CD4-positive, alpha-beta T cell treated with Interleukin-17A for 4 hours (primary cell): ENCODE measurements at regions not wholly inside any gene's neighbourhood (a gene's known extent, or its start where the extent isn't known, plus 50 kb on each side); places are given as distances from the start of the nearest gene placed in this dataset.

Experiments used
- DNase-seq: peaks from one replicate; pipeline ENCODE4 v3.0.0-alpha.2; 2020; ENCODE audit warnings: mixed read lengths

DNA sequence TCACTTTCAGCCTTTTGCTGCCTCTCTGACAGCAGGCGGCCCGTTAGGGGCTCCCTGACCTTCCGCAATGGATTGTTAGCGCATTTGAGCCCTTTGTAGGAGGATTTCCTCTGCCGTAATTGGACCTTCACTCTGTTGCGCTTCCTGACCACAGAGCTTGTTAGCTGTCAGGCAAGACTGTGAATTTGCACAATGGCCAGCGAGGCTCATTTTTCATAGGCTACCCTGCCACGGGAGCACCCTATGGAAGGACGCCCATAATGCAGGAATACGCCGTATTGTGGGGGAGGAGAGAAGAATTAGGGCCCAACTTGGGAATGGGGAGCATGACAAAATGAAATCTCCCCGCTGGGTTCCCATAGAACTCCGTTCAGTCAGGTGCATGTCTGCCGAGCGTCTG is 205.2 kb upstream of the NLRP1 start:
- no peak for DNase-seq

DNA sequence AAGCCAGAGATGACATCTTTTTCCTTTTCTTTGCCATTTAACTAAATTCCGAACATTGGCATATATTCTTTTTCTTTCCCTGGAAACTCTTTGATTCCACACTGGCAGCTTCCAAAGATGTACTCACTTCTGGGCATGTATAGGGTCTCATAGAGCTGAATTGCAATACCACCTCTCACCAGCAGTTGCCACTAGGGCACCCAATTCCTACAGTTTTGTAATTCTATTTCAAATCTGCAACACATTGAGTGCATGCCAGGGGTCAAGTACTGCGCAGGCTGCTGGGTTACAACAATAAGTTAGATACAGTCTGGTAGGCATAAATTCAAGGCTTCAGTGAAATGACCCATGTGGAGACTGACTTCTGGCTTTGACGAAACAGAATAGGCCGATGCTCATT is 208.8 kb upstream of the NLRP1 start:
- DNase-seq, result no peak

DNA sequence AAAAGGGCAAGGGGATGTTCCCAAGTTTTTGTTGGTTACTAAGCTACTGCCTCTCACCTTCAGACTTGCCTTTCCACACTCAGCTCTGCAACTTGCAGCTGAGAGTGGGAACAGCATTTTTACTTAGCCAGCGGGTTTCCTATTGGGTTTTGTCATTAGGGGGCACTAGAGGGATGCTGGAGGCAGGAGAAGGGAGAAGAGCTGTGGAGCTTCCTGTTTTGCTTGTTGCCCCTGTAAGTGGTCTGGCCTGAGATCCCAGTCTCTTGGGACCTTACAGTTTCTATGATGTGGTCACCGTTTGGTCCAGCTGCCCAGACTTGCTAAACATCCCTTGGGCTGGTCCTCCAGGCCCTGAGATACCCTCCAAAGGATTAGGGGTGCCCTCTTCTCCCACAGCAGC is 209.6 kb upstream of the NLRP1 start:
- no peak for DNase-seq

DNA sequence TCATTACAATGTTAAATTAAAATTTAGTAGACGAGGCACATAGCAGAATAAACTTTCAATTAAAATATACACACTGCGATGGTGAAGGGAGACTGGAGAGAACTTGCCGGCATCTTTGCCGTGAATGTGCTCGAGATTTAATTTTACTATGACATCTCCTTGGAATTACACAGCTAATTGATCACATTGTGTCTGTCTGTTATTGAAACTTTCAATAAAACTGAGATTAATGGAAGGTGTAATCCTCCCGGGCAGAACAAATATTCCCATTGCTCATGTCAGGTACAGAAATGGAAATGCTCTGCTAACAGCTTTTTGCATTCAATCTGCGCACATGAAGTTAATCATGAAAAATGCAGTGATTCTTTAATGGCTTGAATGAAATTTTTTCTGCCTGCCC is 210.1 kb upstream of the NLRP1 start:
- DNase-seq, result no peak

DNA sequence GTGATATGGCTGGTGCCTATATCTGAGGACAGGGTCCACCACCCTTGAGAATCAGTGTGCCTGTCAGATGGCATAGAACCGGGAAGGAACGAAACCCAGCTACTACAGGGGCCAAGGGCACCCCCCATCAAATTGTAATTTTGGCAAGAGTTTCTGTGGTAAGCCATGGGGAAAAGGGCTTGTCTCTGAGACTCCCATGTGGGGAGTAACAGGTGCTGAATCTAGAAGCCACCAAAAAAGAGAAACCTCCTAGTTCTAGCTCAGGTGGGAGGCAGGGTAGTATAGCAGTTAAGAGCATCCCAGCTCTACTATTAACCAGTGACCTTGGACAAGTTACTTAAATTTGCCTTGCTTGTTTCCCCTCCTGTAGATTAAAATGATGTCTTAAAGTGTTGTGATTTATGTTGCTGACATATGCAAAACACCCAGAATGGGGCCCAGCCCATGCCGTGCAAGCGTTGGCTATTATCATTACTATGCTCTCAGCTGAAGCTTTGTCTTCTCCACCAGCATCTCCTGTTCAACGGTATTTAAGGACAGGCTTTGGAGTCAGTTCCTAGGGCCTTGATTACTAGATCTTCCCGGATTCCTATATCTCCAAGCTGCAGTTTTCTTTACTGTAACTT is 210.7 kb upstream of the NLRP1 start:
- DNase-seq, result no peak

DNA sequence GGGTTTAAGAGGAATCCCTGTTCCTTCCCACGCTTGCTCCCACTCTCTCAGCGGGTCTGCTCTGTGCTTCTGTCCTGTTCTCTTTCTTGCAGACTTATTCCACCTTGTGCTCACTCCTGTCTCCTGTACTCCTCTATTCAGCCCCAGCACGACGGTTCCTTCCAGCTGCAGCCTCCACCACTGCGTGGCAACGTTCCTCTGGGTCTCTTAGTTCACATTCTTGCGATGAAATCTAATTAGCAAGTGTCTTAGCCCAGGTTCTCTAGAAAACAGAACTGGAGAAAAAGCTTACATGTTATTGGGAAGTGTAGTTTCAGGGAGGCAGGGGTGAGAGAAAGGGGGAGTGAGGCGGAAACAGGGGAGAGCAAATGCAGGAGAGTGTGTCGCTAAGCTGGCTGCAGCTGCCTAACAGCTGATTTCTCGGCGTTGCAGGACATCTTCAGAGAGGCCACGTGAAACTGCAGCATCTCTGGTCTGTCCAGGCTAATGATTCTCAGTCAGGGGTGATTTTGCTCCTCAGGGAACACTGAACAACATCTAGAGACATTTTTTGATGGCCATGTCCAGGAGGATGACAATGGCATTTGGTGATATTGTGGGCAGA is 213.2 kb upstream of the NLRP1 start:
- DNase-seq, result no peak

DNA sequence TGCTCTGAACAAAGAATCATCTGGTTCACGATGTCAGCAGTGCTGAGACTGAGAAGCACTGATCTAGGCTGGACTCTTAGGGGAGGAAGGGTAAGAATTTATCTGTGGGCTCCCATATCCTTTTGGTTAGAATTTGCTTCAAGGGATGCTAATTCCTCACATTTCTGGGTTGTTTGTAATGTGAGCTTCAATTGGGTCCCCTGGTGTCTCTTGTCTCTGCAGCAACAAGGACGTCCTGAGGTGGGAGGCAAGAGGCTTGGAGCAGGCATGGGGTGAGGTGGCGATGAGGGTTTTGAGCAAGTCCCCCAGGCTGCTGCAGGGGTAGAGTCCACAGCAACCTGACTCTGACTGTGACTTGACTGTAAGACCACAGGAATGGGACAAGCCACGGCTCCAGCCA is 213.8 kb upstream of the NLRP1 start:
- no peak for DNase-seq

DNA sequence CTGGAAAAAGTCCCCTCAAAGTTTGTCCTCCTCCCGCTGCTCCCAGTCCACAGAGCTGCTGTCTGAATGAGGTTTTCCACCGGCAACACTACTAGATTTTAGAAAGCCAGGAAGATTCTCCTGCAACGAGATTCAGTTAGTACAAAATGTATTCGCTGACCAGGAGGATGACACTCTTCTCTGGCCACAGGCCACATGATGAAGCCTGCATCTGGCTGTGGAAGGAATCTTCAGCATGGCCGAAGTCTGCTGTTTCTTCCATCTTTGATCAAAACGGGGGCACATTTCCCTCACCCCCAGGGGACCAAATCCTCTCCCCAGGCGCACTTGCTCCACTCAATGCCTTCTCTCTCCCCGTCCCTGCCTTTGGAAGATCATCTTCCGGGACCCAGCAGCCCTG is 215.8 kb upstream of the NLRP1 start:
- no peak for DNase-seq

DNA sequence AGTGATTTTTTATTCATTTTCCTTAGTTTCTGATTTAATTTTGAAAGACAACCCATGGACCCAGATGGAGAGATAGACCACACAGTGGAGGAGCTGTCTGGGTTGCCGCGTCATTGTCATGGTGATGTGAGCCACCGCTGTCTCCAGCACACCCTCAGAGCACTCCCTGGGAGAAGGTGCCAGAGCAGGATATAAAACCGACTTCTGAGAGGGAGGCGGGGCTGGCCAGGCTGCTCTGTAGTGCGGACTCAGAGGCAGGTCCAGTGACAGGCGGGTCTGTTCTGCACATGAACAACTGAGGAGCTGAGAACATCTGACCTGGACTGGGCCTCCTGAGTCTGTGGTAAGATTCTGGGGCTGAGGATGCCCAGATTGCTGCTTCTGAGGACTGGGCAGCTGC is 216.3 kb upstream of the NLRP1 start:
- DNase-seq, result no peak

DNA sequence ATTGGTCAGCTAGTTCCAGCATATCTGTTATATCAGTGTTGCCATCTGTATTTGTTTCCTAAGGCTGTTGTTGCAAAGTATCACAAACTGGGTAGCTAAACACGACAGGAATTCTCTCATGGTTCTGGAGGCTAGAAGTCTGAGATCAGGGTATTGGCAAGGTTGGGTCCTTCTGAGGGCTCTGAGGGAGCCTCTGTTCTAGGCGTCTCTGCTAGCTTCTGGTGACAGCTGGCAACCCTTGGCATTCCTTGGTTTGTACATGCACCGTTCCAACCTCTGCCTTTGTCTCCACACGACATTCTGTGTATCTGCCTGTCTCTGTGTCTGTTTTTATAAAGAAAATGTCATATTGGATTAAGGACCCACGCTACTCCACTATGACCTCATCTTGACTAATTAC is 219.9 kb upstream of the NLRP1 start:
- DNase-seq, result no peak

DNA sequence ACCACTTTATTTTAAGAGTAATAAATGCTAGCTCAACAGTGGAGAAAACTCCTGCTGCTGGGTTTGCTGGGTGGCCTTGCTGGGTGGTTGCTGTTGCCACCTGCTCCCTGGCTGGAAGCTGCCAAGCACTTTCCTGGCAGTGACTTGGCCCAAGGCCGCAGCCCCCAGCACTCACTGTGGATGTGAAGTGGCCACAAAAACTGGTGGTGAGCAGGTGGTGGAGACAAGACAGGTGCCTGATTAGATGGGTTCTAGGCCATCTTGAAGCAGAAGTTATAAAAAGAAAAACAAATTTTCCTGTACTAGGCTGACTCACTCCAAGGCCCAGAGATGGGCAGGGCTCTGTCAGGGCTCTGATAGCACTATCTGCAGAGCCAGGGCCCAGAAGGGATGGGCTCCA is 224.7 kb upstream of the NLRP1 start:
- DNase-seq, result no peak

DNA sequence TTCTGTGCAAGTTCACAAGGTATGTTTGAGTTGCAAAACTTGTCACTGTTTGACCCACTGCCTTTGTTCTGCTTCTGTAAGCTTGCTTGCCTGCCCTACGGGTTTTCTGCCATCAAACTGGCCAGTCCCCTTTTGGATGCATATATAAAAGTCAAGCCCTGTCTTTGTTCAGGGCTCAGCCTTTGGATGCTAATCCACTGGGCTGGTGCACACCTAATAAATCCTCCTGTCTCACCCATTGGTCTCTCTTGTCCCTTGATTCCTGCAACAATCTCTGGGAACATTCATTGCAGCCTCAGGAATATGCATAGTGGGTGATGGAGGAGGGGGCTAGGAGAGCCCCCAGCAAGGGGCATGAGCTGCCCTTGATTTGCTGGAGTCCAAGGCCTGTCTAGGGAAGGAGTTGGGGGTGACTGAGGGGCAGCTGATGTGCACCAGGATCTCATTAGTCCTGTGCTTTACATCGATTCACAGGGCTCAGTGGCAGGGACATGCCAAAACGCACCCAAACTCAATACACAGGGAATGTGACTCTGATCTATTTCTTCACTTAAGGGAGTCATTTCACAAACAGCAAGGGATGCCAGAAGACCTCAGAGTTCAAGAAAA is 225.4 kb upstream of the NLRP1 start:
- DNase-seq, result no peak

DNA sequence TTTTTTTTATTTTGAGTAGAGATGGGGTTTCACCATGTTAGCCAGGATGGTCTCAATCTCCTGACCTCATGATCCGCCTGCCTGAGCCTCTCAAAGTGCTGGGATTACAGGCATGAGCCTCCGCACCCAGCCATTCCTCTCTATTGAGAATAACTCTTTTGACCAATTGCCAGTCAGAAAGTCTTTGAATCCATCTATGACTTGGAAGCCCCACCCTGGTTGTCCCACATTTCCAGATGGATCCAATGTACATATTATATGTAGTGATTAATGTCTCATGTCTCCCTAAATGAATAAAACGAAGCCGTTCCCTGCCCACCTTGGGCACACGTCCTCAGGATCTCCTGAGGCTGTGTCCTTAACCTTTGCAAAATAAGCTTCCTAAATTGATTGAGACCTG is 228.3 kb upstream of the NLRP1 start:
- no peak for DNase-seq

DNA sequence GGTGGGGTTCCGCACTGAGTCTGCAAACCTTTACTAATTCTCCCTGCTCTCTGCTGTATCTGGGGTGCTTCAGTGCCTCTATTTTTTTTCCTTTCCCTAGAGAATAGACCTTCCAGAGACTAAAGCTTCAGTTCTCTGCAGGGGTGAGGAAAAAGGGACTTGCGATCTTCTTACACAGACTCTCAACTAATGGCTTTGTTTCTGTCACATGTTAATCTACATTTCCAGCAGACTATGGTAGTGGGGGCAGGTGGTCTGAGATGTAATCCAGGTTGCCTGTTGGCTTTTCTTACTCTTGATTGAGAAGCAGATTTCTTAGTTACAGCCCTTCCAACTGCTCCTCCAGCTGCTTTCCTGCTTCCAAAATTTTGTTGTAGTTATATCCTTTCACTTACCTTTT is 229.0 kb upstream of the NLRP1 start:
- no peak for DNase-seq

DNA sequence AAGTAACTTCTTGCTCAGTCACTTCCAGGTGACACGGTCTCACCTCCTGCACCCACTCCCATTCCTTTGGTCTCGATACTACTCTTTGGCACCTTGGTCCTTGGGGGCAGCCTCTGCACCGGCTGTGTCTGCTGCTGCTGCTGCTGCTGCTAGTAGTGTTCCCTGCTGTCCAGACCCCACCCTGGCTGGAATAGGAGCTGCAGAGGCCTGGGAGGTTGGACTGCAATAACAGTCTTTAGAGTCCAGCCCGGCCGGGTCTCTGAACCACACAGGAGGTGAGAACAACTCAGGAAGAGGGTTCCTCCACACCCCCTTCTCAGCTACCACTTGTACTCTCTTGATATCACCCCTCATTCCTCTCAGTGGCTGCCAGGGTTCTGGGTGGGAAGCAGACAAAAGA is 231.1 kb upstream of the NLRP1 start:
- DNase-seq, result no peak

DNA sequence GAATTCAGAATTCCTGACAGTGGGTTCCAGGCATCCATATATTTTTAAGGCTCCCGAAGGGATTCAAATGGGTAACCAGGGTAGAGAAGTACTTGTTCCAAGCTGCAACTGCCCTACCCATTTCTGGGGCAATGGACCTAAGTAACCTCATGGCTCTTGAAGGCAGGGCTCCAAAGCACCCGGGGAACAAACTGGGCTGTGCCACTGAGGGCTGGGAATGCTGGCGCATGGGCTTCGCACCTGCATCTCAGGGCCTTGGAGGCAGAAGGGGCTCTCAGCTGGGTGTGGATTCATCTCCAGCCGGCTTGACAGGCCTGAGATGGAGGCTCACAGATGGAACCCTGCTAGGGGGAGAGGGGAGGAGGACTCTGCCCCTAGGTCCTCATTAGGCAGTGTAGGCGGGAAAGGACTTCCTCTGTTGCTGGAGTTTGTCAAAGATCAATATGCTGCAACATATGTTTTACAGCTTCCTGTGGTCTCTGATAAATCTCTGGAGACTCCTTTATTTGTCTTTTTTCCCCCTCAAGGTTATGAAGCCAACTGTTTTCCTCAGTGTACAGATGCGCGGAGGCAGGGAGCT is 232.3 kb upstream of the NLRP1 start:
- no peak for DNase-seq

DNA sequence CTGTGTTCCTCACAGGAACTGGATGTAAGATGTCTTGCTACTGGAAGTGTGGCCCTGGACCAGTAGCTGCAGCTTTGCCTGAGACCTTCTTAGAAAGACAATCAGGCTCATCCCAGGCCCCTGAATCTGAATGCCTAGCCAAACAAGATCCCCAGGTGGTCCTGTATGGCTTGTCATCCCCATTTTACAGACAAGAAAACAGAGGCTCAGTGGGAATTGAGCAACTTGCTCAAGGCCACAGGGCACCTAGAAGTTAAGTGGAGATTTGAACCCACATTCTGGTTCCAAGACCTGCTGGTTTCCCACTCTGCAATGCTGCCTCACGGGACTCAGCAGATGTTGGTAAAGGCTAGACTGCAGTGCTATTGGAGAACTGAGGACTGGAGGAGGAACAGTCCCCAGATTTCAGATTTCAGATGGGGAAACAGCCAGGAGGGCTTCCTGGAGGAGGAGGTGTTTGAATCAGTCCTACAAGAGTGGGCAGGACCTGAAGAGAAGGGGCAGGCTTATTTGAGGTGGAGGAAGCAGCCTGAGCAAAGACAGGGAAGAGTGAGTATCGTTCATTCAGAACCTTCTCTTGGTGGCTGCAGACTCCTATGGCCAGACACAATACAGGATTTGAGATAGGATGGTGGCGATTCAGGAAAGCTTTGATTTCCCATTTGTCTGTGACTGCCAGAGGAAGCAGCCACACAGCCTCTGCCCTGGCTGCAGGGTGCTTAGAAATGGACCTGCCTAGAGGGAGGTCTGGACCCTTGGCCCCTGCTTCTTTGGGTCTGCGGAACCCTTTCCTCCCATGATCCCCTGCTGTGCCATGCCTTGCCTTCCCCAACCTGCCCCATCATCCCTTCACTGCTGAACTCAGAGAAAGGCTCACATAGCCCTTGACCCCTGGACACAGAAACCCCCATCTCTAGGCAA is 233.4 kb upstream of the NLRP1 start:
- no peak for DNase-seq

DNA sequence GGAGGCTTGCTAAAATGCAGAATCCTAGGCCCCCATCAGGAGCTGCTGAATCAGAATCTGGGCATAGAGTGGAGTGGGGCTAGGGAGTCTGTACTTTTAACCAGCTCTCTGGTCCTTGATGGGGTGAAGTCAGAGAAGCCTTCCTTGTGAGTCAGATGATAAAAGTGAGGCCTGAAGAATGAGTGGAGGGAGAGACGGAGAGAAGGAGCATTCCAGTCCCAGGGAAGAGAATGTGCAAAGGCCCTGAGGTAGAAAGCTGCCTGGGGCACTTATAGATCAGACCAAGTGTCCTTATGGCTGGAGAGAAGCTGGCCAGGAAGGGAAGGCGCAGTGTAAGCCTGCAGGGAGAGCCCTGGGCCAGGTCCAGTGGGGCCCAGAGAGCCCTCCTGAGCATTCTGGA is 235.1 kb upstream of the NLRP1 start:
- no peak for DNase-seq

DNA sequence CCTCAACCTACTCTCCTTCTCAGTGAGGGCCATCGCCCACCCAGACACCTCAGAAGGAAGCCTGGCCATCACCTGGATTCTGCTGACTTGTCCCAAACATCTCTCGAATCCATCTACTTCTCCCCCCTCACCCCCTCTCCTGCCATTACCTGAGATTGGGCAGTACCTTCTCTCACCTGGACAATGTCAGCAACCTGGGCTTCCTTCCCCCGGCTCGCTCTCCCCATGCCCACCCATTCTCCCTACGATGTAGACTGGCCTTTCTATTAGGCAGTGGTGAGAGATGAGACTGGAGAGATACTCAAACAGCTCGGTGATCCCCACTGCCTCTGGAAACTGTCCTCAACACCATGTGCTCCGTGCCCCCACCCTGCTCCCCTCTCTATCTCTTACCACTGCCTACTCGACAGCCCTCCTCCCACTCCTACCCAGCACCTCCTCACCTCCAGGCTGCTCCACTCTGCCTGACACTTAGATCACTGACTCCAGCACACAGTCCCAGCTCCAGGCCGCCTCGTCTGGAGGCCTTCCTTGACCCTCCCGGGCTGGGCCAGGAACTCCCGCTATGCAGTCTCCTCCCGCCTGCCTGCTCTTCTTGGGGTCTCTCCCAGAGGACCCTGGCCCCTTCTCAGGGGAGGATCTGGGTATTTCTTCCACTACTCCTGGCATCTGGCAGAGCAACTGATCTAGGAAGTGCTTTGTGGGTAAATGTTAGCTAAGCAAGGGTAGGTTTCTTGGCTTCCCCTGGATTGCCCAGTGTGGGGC is 235.8 kb upstream of the NLRP1 start:
- no peak for DNase-seq

DNA sequence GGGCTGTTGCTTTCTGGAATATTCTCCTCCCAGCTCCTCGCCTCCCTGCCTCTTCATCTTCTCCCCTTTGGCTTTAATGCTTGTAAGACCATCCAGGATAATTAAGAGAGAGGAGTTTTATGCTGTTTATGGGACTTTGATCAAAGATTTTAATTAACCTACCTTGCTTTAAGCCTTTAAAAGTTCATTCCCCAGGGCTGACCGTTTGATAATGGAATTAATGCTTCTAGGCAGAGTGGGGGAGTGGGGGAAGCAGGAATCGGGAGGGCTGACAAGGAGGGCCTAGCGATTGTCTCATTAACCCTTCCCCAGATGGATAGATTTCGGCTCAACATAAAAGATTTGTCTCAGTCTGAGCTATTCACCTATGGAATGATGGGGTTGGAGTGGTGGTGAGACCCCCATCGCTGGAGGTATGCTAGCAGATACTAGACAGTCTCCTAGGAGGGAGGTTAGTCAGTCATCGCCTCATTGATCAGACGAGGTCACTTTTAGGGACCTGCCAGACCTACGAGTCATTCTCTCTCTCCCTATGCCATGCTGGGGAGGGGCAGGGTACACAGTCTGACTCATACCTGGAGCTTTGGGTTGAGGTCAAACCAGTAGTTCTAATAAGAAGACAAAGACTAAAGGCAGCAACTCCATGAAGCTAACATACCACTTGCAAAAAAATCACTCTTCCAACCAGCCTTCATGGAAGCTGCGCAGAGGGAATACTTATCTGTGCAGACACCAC is 236.6 kb upstream of the NLRP1 start:
- no peak for DNase-seq

DNA sequence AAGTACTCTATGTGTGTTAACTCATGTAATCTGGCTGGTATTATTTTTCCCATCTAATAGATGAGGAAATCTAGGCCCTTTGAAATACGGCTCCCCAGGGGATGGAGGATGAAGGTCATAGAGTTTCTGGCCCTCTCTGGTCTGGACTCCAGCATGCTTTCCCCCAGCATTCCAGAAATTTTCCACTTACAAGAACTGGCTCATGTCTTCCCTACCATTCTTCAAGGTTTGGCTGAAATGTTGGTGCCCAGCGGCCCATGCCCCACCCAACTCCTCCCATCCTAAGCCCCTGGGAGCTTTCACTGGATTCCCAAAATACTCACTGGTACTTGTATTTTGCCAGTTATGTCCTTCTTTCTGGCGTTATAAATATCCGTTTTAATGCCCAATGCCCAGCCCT is 237.5 kb upstream of the NLRP1 start:
- no peak for DNase-seq
